Left ventricle myocardium inferior (tissue), 1 donor: ENCODE measurements at regions not wholly inside any gene's neighbourhood (a gene's known extent, or its start where the extent isn't known, plus 50 kb on each side); places are given as distances from the start of the nearest gene placed in this dataset.

Experiments used
- DNase-seq: peaks from one replicate; pipeline ENCODE4 v3.0.0-alpha.2; 2020
- H3K27ac ChIP-seq: fragments of 200-600 bp; replicated peaks from 2 replicates; pipeline ENCODE4 v1.8.0; 2021
- H3K27me3 ChIP-seq: fragments of 200-600 bp; 2 replicates; pipeline ENCODE4 v1.8.0; 2021; ENCODE audit warnings: low read depth
- H3K36me3 ChIP-seq: fragments of 200-600 bp; 2 replicates; pipeline ENCODE4 v1.8.0; 2021
- H3K4me1 ChIP-seq: fragments of 200-600 bp; 2 replicates; pipeline ENCODE4 v1.8.0; 2021
- H3K4me3 ChIP-seq: fragments of 200-600 bp; 2 replicates; pipeline ENCODE4 v1.8.0; 2021; ENCODE audit warnings: mild to moderate bottlenecking, moderate library complexity
- H3K9me3 ChIP-seq: fragments of 200-600 bp; replicated peaks from 2 replicates; pipeline ENCODE4 v1.8.0; 2021
- intact Hi-C: fragments of 100-400 bp; cut with micrococcal nuclease; formaldehyde crosslinking; loops from one replicate; pipeline ENCODE4 v1.11.0; 2022
- TF ChIP-seq, protein P1 (sequence below): fragments of 200-600 bp; IDR thresholded peaks from 2 replicates; pipeline ENCODE4 v1.8.0; 2021; ENCODE audit warnings: antibody characterized with exemption, mild to moderate bottlenecking, borderline replicate concordance
- donor health status: DM: no; HTN: yes; CAD: no; lungs with severe emphysema.

DNA sequence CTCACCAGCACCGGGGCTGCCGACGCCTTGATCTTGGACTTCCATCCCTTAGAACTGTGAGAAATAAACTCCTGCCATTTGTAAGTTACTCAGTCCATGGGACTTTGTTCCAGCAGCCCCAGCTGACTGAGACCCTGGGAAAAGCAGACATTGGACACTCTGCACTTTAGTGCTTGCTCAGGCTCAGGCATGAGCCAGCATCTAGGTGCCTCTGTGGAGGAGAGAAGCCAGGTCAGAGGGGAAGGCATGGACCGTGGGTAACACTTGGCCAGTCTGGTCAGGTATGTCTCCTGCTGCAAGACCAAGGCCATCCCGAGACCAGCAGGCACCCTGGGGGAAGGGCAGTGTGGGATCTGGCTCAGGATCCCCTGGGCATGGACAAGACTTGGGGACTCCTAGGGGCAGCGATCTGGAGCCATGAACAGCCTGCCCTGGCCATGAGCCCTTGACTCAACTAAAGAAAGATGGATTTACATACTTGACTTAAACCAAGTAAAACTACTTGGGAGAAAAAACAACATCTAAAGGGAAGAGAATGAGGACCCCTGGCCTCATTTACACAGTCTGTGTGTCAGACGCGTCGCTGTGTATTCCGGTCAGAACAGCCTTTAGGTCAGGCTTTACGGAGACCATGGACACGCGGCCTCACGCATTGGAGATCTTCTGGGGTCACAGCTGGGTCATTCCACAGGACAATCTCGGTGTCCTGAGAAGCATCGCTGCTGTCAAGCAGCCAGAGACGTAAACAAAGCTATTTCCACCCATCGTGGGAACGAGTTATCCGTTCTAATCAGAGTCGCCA is 497.1 kb downstream of the BRD1 start:
- peaks cover 90% of the 10 kb centered on the region for H3K27me3 ChIP-seq
- no peak overlapping the region for H3K27ac ChIP-seq
- H3K4me1 ChIP-seq, result no peaks in the 10 kb centered on the region
- no peaks in the 10 kb centered on the region for H3K36me3 ChIP-seq
- no peak overlapping the region for H3K4me3 ChIP-seq
- DNase-seq, result no peak
- TF ChIP-seq, protein P1, sequence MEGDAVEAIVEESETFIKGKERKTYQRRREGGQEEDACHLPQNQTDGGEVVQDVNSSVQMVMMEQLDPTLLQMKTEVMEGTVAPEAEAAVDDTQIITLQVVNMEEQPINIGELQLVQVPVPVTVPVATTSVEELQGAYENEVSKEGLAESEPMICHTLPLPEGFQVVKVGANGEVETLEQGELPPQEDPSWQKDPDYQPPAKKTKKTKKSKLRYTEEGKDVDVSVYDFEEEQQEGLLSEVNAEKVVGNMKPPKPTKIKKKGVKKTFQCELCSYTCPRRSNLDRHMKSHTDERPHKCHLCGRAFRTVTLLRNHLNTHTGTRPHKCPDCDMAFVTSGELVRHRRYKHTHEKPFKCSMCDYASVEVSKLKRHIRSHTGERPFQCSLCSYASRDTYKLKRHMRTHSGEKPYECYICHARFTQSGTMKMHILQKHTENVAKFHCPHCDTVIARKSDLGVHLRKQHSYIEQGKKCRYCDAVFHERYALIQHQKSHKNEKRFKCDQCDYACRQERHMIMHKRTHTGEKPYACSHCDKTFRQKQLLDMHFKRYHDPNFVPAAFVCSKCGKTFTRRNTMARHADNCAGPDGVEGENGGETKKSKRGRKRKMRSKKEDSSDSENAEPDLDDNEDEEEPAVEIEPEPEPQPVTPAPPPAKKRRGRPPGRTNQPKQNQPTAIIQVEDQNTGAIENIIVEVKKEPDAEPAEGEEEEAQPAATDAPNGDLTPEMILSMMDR, result no peak
- peaks cover 39% of the 10 kb centered on the region for H3K9me3 ChIP-seq
- intact Hi-C loops, result no loop called here

DNA sequence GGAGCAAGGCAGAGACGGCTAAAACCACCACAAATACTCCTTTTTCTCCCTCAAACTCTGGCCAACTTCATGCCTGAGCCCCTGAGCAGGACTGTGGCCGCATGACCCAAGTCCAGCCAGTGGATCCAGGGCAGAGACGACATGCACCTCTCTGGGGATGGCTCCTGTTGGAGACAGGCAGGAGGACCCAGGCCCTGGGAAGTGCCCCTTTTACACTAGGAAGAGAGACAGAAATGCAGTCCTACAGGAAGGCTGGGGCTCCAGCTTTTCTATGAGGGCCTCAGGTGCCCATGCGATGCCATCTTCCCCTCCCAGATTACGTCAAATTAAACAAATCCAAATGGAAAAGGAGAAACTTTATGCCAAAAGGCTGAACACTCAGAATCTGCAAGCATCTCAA is 498.0 kb downstream of the BRD1 start:
- TF ChIP-seq, protein P1, result no peak
- no peak for DNase-seq
- Histone ChIP-seq H3K4me1 (no peaks in the 10 kb centered on the region), H3K36me3 (no peaks in the 10 kb centered on the region), H3K9me3 (peaks cover 41% of the 10 kb centered on the region), H3K27ac (no peak overlapping the region), H3K27me3 (peaks cover 92% of the 10 kb centered on the region), H3K4me3 (no peak overlapping the region)
- intact Hi-C loops, result no loop called here

DNA sequence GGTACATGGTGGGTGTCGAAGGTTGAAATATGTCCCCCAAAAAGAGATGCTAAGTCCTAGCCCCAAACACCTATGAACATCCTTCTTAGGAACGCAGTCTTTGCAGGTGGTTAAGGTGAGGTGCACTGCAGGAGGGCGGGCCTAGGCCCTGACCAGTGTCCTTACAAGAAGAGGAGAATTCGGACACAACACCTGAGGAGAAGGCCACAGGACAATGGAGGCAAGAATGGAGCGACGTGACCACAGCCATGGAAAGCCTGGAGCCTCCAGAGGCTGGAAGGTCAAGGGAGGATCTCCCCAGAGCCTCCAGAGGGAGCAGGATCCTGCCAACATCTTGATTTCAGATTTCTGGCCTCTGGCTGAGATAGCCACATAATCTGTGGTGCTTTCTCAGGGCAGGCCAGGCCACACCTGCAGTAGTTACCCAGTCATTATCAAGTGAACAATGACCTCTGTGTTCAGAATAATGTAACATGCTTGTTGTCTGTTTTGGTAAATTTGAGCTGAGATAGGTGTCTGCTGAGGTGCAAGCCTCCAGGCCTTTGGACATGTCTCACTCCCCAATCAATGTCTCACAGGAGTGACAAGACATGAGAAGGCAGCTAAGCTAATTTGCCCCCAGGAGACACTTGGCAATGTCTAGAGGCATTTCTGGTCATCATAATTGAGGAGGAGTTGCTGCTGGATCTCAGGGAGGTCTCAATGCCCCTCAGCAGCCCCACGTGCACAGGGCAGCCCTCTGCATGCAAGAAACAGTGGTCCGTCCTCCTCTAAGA is 498.9 kb downstream of the BRD1 start:
- no peak overlapping the region for H3K27ac ChIP-seq
- peaks cover 92% of the 10 kb centered on the region for H3K27me3 ChIP-seq
- no peak for DNase-seq
- peaks cover 41% of the 10 kb centered on the region for H3K9me3 ChIP-seq
- TF ChIP-seq, protein P1, result no peak
- intact Hi-C loops, result no loop called here
- H3K36me3 ChIP-seq, result no peaks in the 10 kb centered on the region
- H3K4me3 ChIP-seq, result no peak overlapping the region
- no peaks in the 10 kb centered on the region for H3K4me1 ChIP-seq

DNA sequence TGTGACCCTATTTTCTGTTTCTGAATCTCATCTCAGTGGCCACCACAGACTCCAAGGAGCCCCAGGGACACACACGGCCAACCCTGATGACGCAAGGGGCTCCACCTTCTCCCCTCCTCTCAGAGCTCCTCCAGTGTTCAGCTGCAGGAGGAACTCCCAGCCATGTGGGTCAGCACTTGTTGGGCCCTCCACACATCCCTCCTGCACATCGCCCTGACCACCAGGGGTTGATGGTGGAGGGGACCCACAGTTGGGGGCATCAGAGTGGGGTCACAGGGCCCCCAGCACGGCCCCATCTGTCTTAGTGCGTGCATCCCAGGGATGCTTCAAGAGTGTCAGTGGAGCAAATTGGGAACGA is 499.6 kb downstream of the BRD1 start:
- H3K9me3 ChIP-seq, result peaks cover 41% of the 10 kb centered on the region
- no peaks in the 10 kb centered on the region for H3K36me3 ChIP-seq
- H3K27ac ChIP-seq, result no peak overlapping the region
- intact Hi-C loops, result no loop called here
- H3K27me3 ChIP-seq, result peaks cover 92% of the 10 kb centered on the region
- H3K4me1 ChIP-seq, result no peaks in the 10 kb centered on the region
- TF ChIP-seq, protein P1, result no peak
- no peak overlapping the region for H3K4me3 ChIP-seq
- no peak for DNase-seq

DNA sequence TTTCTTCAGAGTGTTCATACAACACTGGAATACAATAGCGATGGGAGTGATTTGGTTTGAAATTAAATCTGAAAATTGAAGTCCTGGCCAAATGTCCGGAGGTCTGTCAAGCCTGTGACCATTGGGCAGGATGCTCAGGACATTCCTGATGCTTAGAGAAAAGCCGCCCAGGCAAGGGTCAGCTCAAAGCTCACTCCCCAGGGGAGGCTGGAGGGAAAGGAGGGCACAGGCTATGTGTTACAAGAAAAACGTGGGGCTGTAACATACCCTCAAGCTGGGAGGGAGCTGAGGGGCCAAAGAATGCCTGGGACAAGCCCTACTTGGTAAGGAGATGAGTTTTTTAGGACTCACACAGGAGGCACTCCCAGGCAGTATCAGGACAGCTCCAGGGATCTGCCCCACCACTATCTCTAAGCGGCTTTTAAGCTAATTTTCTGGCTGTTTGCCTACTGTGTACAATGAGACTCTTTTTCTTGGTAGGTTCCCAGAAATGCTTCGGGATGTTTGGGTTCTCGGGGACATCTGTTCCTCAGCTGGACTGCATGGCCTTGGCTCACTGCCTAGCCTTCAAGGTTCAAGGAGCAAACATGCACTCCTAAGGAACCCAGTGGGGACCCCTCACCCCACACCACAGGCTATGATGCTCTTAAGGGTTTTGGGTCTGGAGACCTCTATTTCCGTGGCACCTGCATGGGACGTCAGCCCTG is 500.1 kb downstream of the BRD1 start:
- Histone ChIP-seq H3K27ac (no peak overlapping the region), H3K4me1 (no peaks in the 10 kb centered on the region), H3K36me3 (no peaks in the 10 kb centered on the region), H3K9me3 (peaks cover 41% of the 10 kb centered on the region), H3K27me3 (peaks cover 92% of the 10 kb centered on the region), H3K4me3 (no peak overlapping the region)
- no peak for DNase-seq
- intact Hi-C loops, result no loop called here
- TF ChIP-seq, protein P1, result no peak
